ENCODE measurements at regions not wholly inside any gene's neighbourhood (a gene's known extent, or its start where the extent isn't known, plus 50 kb on each side); places are given as distances from the start of the nearest gene placed in this dataset.

- TF ChIP-seq CTCF (IDR thresholded peaks at IDR 0.05), result no peak
- TF ChIP-seq SIN3A (IDR thresholded peaks at IDR 0.05; ENCODE audit: borderline replicate concordance, insufficient read depth, low read depth, low read length), result no peak
- TF ChIP-seq POLR2AphosphoS5 (IDR thresholded peaks at IDR 0.05; ENCODE audit: low read depth, low read length), result no peak
- TF ChIP-seq TCF7L2 (IDR thresholded peaks at IDR 0.05; ENCODE audit: low read depth, low read length), result no peak
- no peak for TF ChIP-seq REST (IDR thresholded peaks at IDR 0.05; ENCODE audit: insufficient read depth in 1 of 2, low read depth in 2 of 2, low read length in 1 of 2)
These were observed 188.0 kb upstream of the NCAM1 start for GRCh38 chr11:112773264-112773663.
